Gastrocnemius medialis (tissue), 4 donors: ENCODE measurements at regions not wholly inside any gene's neighbourhood (a gene's known extent, or its start where the extent isn't known, plus 50 kb on each side); places are given as distances from the start of the nearest gene placed in this dataset.

Experiments
- CTCF ChIP-seq, 5 experiments: fragments of 450-650 bp in 3 of 5; fragments of 200-600 bp in 2 of 5; sonication (generic) in 2 of 5; IDR thresholded peaks in 4 of 5; conservative IDR thresholded peaks in 1 of 5; 1 replicate in 4 of 5; 2 replicates in 1 of 5; pipeline ENCODE4 v1.5.1; 2016 to 2019; ENCODE audit warnings: antibody characterized with exemption in 5 of 5, mild to moderate bottlenecking in 3 of 5, moderate library complexity in 3 of 5
- POLR2A ChIP-seq, 2 donors: fragments of 450-650 bp; IDR thresholded peaks; one replicate each; pipeline ENCODE4 v1.6.1; 2017; ENCODE audit warnings: antibody characterized with exemption in 2 of 2, mild to moderate bottlenecking in 2 of 2, moderate library complexity in 2 of 2

GRCh38 chr21:24210130-24210529 is 1397.2 kb downstream of the MRPL39 start:
- TF ChIP-seq CTCF (IDR thresholded peaks at IDR 0.05 in 4 of 5, conservative IDR thresholded peaks at IDR 0.05 in 1 of 5) (no peak), POLR2A (IDR thresholded peaks at IDR 0.05) (no peak)
